CD14-positive monocyte (primary cell): ENCODE measurements at regions not wholly inside any gene's neighbourhood (a gene's known extent, or its start where the extent isn't known, plus 50 kb on each side); places are given as distances from the start of the nearest gene placed in this dataset.

Experiments
- DNase-seq, 3 donors: peaks; one replicate each; pipeline ENCODE4 v3.0.0-alpha.2; 2011 to 2022
- H2AFZ ChIP-seq: 2 replicates; pipeline ENCODE4 v1.6.0; 2012; ENCODE audit warnings: mild to moderate bottlenecking, low read depth, low read length, inconsistent platforms; ENCODE audit not compliant: insufficient read depth, poor library complexity, severe bottlenecking
- H3K27ac ChIP-seq, 2 donors: 1 replicate in 1 of 2; 2 replicates in 1 of 2; pipeline ENCODE4 v1.5.1; 2012 to 2013; ENCODE audit warnings: low read length in 2 of 2, control low read depth in 1 of 2, inconsistent platforms in 1 of 2, low read depth in 1 of 2, mild to moderate bottlenecking in 1 of 2
- H3K27me3 ChIP-seq, 2 donors: one replicate each; pipeline versions ENCODE4 v1.6.0 to v1.6.1; 2011 to 2013; ENCODE audit warnings: low read length in 2 of 2; ENCODE audit not compliant: control insufficient read depth in 2 of 2, insufficient read depth in 2 of 2
- H3K36me3 ChIP-seq, 2 donors: replicated peaks in 1 of 2; 1 replicate in 1 of 2; 2 replicates in 1 of 2; pipeline versions ENCODE4 v1.5.1 to v1.6.1; 2012 to 2013; ENCODE audit warnings: low read length in 2 of 2, control low read depth in 1 of 2, inconsistent platforms in 1 of 2, mild to moderate bottlenecking in 1 of 2; ENCODE audit not compliant: insufficient read depth in 2 of 2, control insufficient read depth in 1 of 2
- H3K4me1 ChIP-seq, 2 donors: 1 replicate in 1 of 2; 2 replicates in 1 of 2; pipeline versions ENCODE4 v1.5.1 to v1.6.1; 2012 to 2013; ENCODE audit warnings: low read length in 2 of 2, control low read depth in 1 of 2, inconsistent platforms in 1 of 2, mild to moderate bottlenecking in 1 of 2, moderate library complexity in 1 of 2; ENCODE audit not compliant: insufficient read depth in 2 of 2, control insufficient read depth in 1 of 2
- H3K4me2 ChIP-seq: replicated peaks from 2 replicates; pipeline ENCODE3; 2012; ENCODE audit warnings: low read length, moderate library complexity, mild to moderate bottlenecking; ENCODE audit not compliant: poor library complexity, severe bottlenecking; ENCODE audit errors: extremely low read depth
- H3K4me3 ChIP-seq, 3 experiments: fragments of 200-600 bp in 1 of 3; sonication (generic) in 1 of 3; replicated peaks in 1 of 3; 1 replicate in 2 of 3; 2 replicates in 1 of 3; pipeline ENCODE4 v1.5.1; 2011 to 2013; ENCODE audit warnings: low read length in 3 of 3, mild to moderate bottlenecking in 3 of 3, control low read depth in 2 of 3, low read depth in 2 of 3, inconsistent platforms in 1 of 3, moderate library complexity in 1 of 3
- H3K79me2 ChIP-seq: 2 replicates; pipeline ENCODE4 v1.6.0; 2012; ENCODE audit warnings: mild to moderate bottlenecking, control low read depth, inconsistent platforms, low read length, moderate library complexity; ENCODE audit not compliant: insufficient read depth
- H3K9ac ChIP-seq: 2 replicates; pipeline ENCODE4 v1.6.0; 2017; ENCODE audit warnings: low read length, mild to moderate bottlenecking; ENCODE audit not compliant: insufficient read depth, poor library complexity, severe bottlenecking
- H3K9me3 ChIP-seq, 2 donors: replicated peaks in 1 of 2; 1 replicate in 1 of 2; 2 replicates in 1 of 2; pipeline versions ENCODE4 v1.5.1 to v1.6.1; 2012 to 2013; ENCODE audit warnings: low read length in 2 of 2, control low read depth in 1 of 2; ENCODE audit not compliant: control insufficient read depth in 1 of 2, insufficient read depth in 1 of 2
- H4K20me1 ChIP-seq: 2 replicates; pipeline ENCODE4 v1.6.0; 2012; ENCODE audit warnings: mild to moderate bottlenecking, low read length, control low read depth, moderate library complexity; ENCODE audit not compliant: insufficient read depth
- H3K27ac Mint-ChIP-seq, 7 donors: one replicate each; pipeline ENCODE4 v1.8.0; 2020; ENCODE audit warnings: mild to moderate bottlenecking in 7 of 7, mixed read lengths in 7 of 7, moderate library complexity in 6 of 7, inconsistent platforms in 2 of 7
- H3K27me3 Mint-ChIP-seq, 3 donors: one replicate each; pipeline ENCODE4 v1.8.0; 2021 to 2022; ENCODE audit warnings: low read depth in 3 of 3, mild to moderate bottlenecking in 3 of 3, mixed read lengths in 3 of 3, moderate library complexity in 3 of 3, inconsistent platforms in 1 of 3
- H3K36me3 Mint-ChIP-seq, 2 donors: one replicate each; pipeline ENCODE4 v1.8.0; 2020; ENCODE audit warnings: mixed read lengths in 2 of 2, inconsistent platforms in 1 of 2, mild to moderate bottlenecking in 1 of 2
- H3K4me1 Mint-ChIP-seq: one replicate; pipeline ENCODE4 v1.8.0; 2020; ENCODE audit warnings: mild to moderate bottlenecking, mixed read lengths
- H3K4me3 Mint-ChIP-seq, 2 donors: one replicate each; pipeline ENCODE4 v1.8.0; 2020; ENCODE audit warnings: mild to moderate bottlenecking in 2 of 2, mixed read lengths in 2 of 2, moderate library complexity in 1 of 2
- H3K9me3 Mint-ChIP-seq, 7 donors: one replicate each; pipeline ENCODE4 v1.8.0; 2020 to 2022; ENCODE audit warnings: mixed read lengths in 7 of 7, mild to moderate bottlenecking in 6 of 7, moderate library complexity in 6 of 7, inconsistent platforms in 2 of 7
- CTCF ChIP-seq: fragments of 200-600 bp; IDR thresholded peaks from one replicate; pipeline ENCODE4 v1.8.0; 2022; ENCODE audit warnings: antibody characterized with exemption, mild to moderate bottlenecking
- WGBS: methylation state at CpG from one replicate; pipeline ENCODE4 v1.1.5; 2013; ENCODE audit warnings: missing lambda C conversion rate; ENCODE audit not compliant: insufficient coverage; 5-methylcytosine and 5-hydroxymethylcytosine counted together
- intact Hi-C, 2 donors: fragments of 100-400 bp; cut with micrococcal nuclease; formaldehyde crosslinking; loops; one replicate each; pipeline versions ENCODE4 v1.15.0 to v1.15.1; 2023

DNA sequence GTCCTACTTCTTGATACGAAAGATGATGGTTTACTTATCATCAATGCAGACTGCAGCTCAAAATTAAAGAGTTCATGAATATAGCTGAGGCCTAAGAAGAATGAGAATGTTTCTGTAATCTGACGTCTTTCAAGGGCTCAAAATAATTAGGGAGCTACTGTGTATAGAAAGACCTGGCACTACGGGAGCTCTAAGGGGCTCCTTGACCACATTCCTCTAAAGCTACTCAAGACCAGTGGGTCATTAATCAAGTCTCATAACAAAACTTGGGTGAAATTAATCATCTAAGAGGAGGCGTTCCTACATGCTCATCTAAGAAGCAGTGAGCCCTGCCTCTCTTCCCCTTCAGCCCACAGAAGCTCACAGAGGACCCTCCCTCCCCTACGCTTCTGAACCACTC, 863.8 kb upstream of the AUTS2 start:
- no peak overlapping the region for H3K27ac ChIP-seq
- Mint-ChIP-seq H3K9me3 (peaks cover 8 to 25% (median 17%) of the 10 kb centered on the region in 7 donors), H3K4me3 (no peak overlapping the region), H3K36me3 (no peaks in the 10 kb centered on the region), H3K4me1 (no peaks in the 10 kb centered on the region), H3K27ac (no peak overlapping the region), H3K27me3 (no peaks in the 10 kb centered on the region)
- intact Hi-C loops: no loop called here
- H3K27me3 ChIP-seq: no peaks in the 10 kb centered on the region
- no peaks in the 10 kb centered on the region for H3K79me2 ChIP-seq
- no peak for TF ChIP-seq CTCF
- no peaks in the 10 kb centered on the region for H4K20me1 ChIP-seq
- no peak overlapping the region for H3K4me3 ChIP-seq
- H3K4me2 ChIP-seq: no peak overlapping the region
- H3K4me1 ChIP-seq: no peaks in the 10 kb centered on the region
- no peak overlapping the region for H3K9ac ChIP-seq
- H3K9me3 ChIP-seq: peaks cover 15 to 19% of the 10 kb centered on the region in 2 donors
- H3K36me3 ChIP-seq: no peaks in the 10 kb centered on the region
- no peak for DNase-seq
- H2AFZ ChIP-seq: no peak overlapping the region
- WGBS: 65% methylated on average over 3 of the region's 5 CpGs

DNA sequence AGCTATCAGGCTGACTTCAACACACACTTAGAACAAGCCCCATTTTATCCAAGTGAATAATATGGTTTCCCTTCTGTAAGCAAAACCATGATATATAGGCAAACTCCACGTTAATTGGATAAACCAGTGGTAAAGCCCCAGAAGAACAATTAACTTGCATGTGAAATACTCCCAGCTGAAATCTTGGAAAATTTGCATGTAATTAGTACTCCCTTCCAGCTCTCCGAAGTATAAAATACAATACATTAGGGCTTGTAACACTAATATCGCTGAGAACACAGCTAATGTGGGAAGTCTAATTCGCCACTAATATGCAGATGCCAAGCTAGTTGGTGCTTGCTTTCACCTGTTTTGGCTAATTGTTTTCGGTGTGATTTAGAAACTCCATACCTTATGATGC, 859.0 kb upstream of the AUTS2 start:
- Histone ChIP-seq H4K20me1 (no peaks in the 10 kb centered on the region), H3K9me3 (peaks cover 13 to 21% of the 10 kb centered on the region in 2 donors), H3K27ac (no peak overlapping the region), H2AFZ (no peak overlapping the region), H3K4me2 (no peak overlapping the region), H3K4me3 (no peak overlapping the region), H3K79me2 (no peaks in the 10 kb centered on the region), H3K4me1 (no peaks in the 10 kb centered on the region), H3K36me3 (no peaks in the 10 kb centered on the region), H3K27me3 (no peaks in the 10 kb centered on the region), H3K9ac (no peak overlapping the region)
- H3K27me3 Mint-ChIP-seq: no peaks in the 10 kb centered on the region
- H3K4me1 Mint-ChIP-seq: no peaks in the 10 kb centered on the region
- WGBS: 73% methylated on average over 2 of the region's 5 CpGs
- no peak for TF ChIP-seq CTCF
- no peaks in the 10 kb centered on the region for H3K36me3 Mint-ChIP-seq
- intact Hi-C loops: no loop called here
- H3K9me3 Mint-ChIP-seq: peaks cover 4 to 23% (median 14%) of the 10 kb centered on the region in 7 donors
- no peak overlapping the region for H3K27ac Mint-ChIP-seq
- no peak for DNase-seq
- no peak overlapping the region for H3K4me3 Mint-ChIP-seq
